GM21529 (cell line): ENCODE measurements at regions not wholly inside any gene's neighbourhood (a gene's known extent, or its start where the extent isn't known, plus 50 kb on each side); places are given as distances from the start of the nearest gene placed in this dataset.
"Not testable (repeated sequence)": the region's sequence is repeated elsewhere in the genome, so short reads cannot be mapped to it uniquely, and the experiment has no call there.

Experiments used
- ATAC-seq: cut with Tn5 transposase; IDR thresholded peaks from one replicate; pipeline ENCODE4 v1.9.1; 2021; ENCODE audit not compliant: unreplicated experiment

DNA sequence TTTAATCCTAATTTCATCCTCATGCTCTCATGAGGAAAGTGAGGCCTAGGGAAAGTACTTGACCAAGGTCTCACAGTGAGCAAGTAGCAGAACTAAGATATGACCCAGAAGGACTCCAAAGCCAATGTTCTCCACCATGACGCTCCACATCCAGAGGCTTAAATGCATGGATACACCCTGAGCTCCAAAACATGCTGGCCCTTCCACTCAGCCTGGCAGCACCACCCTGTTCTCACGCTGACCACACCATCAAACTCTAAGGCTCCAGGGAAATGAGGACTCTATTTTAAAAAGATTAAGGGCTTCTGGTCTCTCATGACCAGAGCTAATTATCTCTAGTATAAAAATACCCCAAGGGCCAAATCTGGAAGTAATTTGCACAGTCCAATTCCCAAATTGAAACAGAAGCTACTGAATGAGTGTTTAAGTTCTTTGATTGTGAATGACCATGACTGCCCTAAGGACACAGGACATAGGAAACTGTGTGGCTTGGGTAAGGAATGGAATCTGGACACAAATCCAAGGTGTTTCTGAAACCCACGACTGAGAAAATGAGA, 71.1 kb upstream of the ABLIM1 start:
- ATAC-seq: no peak

GRCh38 chr10:114730291-114730690, 72.2 kb upstream of the ABLIM1 start:
- ATAC-seq: no peak

GRCh38 chr10:114732931-114733330, 74.9 kb upstream of the ABLIM1 start:
- ATAC-seq: no peak

- ATAC-seq: no peak
Observed at GRCh38 chr10:114735946-114736345, 77.9 kb upstream of the ABLIM1 start.

GRCh38 chr10:114743521-114744231, 77.9 kb upstream of the FHIP2A start:
- ATAC-seq: peak; percentile 49

- no peak for ATAC-seq
Observed at GRCh38 chr10:114746531-114746930, 75.0 kb upstream of the FHIP2A start.

DNA sequence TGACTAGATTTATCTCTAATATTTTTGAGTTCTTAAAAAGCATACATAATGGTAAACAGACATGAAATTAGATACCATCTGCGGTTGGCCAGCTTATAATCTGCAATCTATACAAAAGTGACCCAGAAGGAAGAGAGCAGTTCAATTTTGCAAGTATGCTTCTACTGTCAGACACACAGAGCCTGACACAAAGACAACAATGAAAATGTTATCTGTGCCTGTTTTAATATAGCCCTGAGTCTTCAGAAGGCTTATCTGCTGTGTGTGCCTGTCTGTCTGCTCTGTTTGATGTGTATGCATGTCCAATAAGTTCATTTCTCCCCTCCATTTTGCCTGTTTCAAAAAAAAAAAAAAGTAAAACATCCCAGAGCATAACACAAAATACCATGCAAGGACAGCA, 73.3 kb upstream of the FHIP2A start:
- no peak for ATAC-seq

DNA sequence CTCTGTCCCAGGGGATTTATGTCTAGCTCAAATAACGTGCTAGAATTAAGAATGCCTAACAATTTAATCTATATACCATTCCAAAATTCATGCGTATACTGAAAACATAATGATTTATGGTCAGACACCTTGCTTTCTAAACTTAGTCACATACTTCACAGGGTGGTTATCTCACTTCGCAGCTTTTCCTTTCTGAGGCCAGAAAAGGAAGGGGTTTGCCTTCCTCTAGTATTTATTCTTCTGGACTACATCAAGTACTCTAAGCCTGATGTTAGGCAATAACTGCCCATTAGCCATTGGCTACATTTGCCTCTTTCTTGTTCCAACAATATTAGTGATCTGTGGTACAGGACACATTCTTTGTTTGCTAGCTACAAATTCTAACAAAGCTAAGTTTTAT, 72.6 kb upstream of the FHIP2A start:
- no peak for ATAC-seq

- no peak for ATAC-seq
Observed at GRCh38 chr10:114749510-114749909, 72.1 kb upstream of the FHIP2A start.

GRCh38 chr10:114751856-114752255, 69.7 kb upstream of the FHIP2A start:
- no peak for ATAC-seq

DNA sequence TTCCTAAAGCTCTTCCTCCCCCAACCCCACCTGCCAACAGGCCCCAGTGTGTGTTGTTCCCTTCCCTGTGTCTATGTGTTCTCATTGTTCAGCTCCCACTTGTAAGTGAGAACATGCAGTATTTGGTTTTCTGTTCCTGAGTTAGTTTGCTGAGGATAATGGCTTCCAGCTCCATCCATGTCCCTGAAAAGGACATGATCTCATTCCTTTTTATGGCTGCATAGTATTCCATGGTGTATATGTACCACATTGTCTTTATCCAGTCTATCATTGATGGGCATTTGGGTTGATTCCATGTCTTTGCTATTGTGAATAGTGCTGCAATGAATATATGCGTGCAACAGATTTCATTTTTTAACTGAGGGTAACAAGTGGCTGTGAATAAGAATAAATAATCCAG, 69.0 kb upstream of the FHIP2A start:
- not testable (repeated sequence) for ATAC-seq

DNA sequence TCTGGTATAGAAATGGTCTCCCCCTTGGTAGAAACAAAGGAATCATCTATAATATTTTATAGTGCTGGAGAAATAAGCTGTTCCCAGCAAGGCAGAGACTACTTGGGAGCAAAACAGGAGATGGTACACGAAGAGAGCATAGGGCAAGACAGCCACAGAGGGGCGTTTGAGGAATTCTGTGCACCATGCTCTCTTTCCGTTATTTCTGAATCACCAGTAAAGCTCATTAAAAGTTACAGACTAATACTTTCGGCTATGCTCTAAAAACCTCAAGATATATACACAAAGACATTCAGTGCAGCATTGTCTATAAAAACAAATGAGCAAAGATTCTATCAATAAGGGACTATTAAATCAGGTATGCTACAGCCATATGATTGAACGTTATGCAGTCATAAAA, 68.5 kb upstream of the FHIP2A start:
- ATAC-seq: no peak

DNA sequence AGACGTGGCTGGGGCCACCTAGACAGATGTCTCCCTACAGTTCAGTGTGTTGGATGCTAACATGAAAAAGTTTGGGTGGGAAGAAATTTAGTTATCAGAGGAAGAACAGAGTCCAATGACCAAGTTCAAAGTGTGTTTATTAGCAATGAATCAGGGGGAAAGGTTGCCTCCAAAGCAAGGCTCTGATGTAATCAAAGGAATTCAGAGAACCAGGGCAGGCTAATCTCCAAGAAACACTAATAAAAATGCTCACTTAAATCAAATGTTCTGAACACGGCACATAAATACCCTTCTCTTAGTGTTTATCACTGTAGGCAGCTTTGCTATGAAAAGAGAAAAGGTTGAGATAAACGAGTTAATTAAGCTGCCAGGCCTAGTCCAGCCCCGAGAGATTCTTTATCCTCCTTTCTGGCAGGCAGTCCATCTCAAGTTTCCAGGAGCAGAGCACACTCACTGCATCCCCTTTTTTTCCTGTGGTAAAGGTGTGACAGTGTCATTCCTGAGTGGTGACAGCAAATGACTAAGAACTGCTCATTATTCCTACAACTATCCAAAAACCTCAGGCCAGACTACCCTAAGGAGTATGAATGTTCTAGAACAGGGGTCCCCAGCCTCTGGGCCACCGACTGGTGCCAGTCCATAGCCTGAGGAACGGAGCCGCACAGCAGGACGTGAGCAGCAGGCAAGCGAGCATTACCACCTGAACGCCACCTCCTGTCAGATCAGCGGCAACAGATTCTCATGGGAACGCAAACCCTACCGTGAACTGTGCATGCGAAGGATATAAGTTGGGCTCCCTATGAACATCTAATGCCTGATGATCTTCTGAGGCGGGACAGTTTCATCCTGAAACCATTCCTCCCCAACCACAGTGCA, 66.9 kb upstream of the FHIP2A start:
- ATAC-seq: no peak

DNA sequence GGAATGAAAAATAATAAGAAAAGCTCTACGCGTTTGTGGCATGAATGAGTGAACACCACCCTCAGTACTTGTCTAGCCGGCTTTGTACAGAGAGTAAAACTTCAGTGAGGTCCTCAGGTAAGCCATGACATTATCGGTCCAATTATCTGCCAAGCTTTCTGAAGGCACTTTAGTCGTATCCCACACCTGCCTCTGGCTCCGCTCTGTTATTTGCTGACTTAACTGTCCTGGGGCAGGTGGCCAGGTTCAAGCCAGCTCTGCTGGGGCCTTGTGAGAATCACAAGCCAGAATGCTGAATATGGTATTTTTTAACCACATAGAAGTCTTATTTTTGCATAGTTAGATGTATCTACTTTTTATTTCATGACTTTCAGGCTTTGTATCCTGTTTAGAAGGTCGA, 66.0 kb upstream of the FHIP2A start:
- ATAC-seq: no peak

DNA sequence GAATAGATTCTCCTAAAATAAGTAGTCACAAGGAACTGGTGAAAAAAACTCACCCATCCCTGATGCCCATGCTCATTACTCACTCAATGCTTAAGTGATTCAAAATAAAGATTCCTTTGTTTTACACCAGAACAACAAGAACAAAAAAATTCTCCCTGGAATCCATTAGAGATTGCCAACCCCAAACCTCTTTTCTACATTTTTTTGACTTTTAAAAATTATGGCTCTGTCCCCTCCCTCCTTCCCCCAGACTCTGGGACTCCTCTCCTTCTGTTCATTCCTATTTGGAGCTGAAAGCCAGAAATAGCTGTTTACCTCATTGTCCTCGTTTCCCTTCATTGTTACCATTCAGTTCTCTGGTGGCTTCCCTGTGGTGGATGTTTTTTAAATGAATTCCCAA, 63.2 kb upstream of the FHIP2A start:
- no peak for ATAC-seq

DNA sequence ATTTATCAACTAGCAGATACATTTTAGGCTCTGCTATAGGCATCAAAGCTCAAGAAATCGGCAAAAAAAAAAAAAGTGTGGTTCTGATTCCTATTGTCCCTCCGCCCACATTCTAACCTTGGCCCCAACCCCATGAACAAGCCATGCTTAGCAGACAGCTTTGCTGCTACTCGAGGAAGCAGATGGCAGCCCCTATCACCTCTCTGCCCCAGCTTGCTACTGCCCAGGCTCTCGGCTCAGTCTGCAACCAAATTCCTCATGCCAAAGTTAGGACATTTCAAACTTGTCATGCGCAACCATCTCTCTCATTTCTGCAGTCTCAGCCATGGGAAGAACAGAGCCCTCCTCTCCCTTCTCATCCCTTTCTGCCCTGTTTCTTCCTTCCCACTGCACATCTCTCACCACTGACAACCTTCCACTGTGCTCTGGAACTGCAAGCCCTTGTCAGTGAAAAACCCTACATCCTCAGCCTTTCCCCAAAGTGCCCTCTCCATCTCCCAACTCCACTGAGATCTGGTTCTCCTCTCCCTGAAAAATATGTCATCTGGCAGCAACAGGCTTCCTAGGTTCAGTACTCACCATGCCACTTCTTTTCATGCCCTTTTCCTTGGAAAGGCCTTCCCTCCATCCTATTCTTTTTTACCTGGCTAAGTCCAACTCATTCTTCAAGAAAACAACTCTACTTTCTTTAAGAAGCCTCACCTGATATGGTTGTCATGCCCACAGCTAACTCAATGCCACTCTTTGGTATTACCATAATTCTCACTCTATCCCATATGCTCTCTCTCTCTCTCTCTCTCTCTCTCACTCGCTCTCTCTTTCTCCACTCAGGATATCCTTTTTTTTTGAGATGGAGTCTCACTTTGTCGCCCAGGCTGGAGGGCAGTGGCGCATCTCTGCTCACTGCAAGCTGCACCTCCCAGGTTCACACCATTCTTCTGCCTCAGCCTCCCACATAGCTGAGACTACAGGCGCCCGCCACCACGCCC, 60.1 kb upstream of the FHIP2A start:
- ATAC-seq: no peak

GRCh38 chr10:114762811-114763210, 58.8 kb upstream of the FHIP2A start:
- ATAC-seq: no peak

GRCh38 chr10:114764656-114765055, 56.9 kb upstream of the FHIP2A start:
- ATAC-seq: no peak

- ATAC-seq: no peak
Observed at GRCh38 chr10:114766470-114766869, 55.1 kb upstream of the FHIP2A start.

DNA sequence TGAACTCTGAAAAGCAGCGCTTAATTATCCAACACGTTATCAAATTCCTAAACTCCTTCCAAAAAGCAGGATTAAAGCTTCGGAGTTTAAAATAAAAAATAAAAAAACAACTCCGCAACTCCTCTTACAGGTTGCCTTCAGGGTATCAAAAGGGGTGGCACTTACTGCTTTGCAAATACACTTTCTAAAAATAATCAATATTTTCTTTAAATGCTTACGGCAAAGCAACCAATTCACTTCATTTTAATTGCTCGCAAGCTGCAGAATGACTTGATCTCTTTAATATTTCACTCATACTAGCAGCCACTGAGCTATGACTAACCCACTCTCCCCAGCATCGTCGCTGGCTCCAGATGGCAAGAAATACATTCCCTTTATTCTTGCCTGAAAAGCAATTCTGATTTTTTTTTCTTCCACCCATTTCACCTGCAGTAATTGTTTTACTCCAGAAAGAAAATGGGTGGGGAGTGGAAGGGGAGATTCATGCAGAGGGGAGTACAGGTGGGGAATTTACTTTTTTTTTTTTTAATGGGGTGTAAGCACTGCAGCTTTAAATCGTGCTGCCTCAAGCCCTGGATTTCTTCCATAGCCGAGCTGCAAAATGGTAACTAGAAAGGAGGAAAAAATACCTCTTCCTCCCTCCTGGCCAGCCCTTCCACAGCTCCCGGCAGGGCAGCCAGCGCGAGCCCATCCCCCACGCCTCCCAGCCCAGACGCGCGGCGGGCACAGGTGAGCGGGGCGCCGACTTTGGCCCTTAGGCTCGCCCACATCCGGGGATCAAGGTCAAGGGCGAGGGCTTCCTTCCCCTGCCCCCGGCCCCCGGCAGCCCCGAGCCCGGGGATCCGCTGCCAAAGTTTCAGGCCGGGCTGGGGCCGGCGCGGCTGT, 54.2 kb upstream of the FHIP2A start:
- ATAC-seq: no peak
